HG02623 (cell line): ENCODE measurements at regions not wholly inside any gene's neighbourhood (a gene's known extent, or its start where the extent isn't known, plus 50 kb on each side); places are given as distances from the start of the nearest gene placed in this dataset.

Experiments used
- ATAC-seq: cut with Tn5 transposase; IDR thresholded peaks from one replicate; pipeline ENCODE4 v1.9.1; 2021; ENCODE audit warnings: moderate library complexity; ENCODE audit not compliant: unreplicated experiment

GRCh38 chr18:70450426-70451253, 161.8 kb downstream of the SOCS6 start:
- ATAC-seq: no peak

GRCh38 chr18:70448588-70448987, 159.7 kb downstream of the SOCS6 start:
- ATAC-seq: no peak

- no peak for ATAC-seq
These were observed 157.2 kb downstream of the SOCS6 start for GRCh38 chr18:70446063-70446462.

GRCh38 chr18:70442933-70443332, 154.1 kb downstream of the SOCS6 start:
- no peak for ATAC-seq

- no peak for ATAC-seq
These were observed 144.1 kb downstream of the SOCS6 start for GRCh38 chr18:70432804-70433400.

- no peak for ATAC-seq
These were observed 142.4 kb downstream of the SOCS6 start for GRCh38 chr18:70431203-70431624.

GRCh38 chr18:70430501-70431173, 141.8 kb downstream of the SOCS6 start:
- ATAC-seq: no peak

GRCh38 chr18:70429847-70430500, 141.1 kb downstream of the SOCS6 start:
- no peak for ATAC-seq

GRCh38 chr18:70428439-70428838, 139.6 kb downstream of the SOCS6 start:
- peak; percentile 100 for ATAC-seq

- ATAC-seq: no peak
These were observed 138.0 kb downstream of the SOCS6 start for GRCh38 chr18:70426818-70427217.

GRCh38 chr18:70425236-70425635, 136.4 kb downstream of the SOCS6 start:
- ATAC-seq: no peak

- no peak for ATAC-seq
These were observed 135.1 kb downstream of the SOCS6 start for GRCh38 chr18:70423988-70424387.

GRCh38 chr18:70423120-70423519, 134.3 kb downstream of the SOCS6 start:
- no peak for ATAC-seq

GRCh38 chr18:70422391-70422965, 133.6 kb downstream of the SOCS6 start:
- no peak for ATAC-seq

GRCh38 chr18:70421471-70422390, 132.9 kb downstream of the SOCS6 start:
- no peak for ATAC-seq

- no peak for ATAC-seq
These were observed 131.5 kb downstream of the SOCS6 start for GRCh38 chr18:70420146-70420898.

GRCh38 chr18:70419526-70419925, 130.7 kb downstream of the SOCS6 start:
- ATAC-seq: no peak

GRCh38 chr18:70418546-70419311, 129.9 kb downstream of the SOCS6 start:
- peak; percentile 99 for ATAC-seq

- no peak for ATAC-seq
These were observed 129.0 kb downstream of the SOCS6 start for GRCh38 chr18:70417847-70418246.
